ENCODE measurements at regions not wholly inside any gene's neighbourhood (a gene's known extent, or its start where the extent isn't known, plus 50 kb on each side); places are given as distances from the start of the nearest gene placed in this dataset.

DNA sequence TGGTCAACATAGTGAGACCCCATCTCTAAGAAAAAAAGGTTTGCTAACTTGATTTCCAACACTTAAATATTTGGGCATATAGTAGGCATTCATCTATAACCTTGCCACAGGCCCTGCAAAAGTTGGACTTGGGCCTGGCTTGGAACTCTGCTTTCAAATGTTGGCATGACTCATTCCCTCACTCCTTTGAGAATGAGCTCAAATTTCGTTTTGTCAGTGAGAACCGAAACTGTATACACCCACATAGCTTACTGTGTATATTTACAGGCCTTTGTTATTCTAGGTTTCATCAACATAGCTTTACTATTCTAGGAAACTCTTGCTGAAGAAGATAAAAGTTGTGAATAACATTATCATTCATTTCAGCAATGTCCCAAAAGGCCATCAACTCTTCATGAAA, 88.7 kb upstream of the ELOVL6 start:
- no peaks in the 10 kb centered on the region for H3K27me3 Mint-ChIP-seq (ENCODE audit: low read depth)
- H3K4me1 Mint-ChIP-seq, result no peaks in the 10 kb centered on the region; a peak in 2 of 4 replicates
- Histone ChIP-seq H3K9ac (ENCODE audit: extremely low read depth, insufficient read length, low read length) (no peak overlapping the region), H2BK5ac (ENCODE audit: insufficient read length, low read length) (no peak overlapping the region), H4K20me1 (ENCODE audit: control insufficient read depth, insufficient read depth, insufficient read length) (no peaks in the 10 kb centered on the region), H3K23ac (ENCODE audit: insufficient read length, low read depth, low read length) (no peak overlapping the region), H4K91ac (ENCODE audit: insufficient read length, low read depth, low read length) (no peak overlapping the region), H3K27ac (ENCODE audit: insufficient read length, low read depth, low read length) (no peak overlapping the region), H3K4ac (ENCODE audit: low read depth, low read length) (no peak overlapping the region), H3K4me1 (ENCODE audit: insufficient read depth, low read length) (no peaks in the 10 kb centered on the region; the same call in 1 of the 2 replicates), H2BK120ac (ENCODE audit: low read depth, low read length, poor library complexity, severe bottlenecking) (no peak overlapping the region), H4K5ac (ENCODE audit: insufficient read length, low read depth, low read length) (no peak overlapping the region), H3K27me3 (ENCODE audit: insufficient read depth, low read length) (no peaks in the 10 kb centered on the region), H3K4me2 (ENCODE audit: insufficient read depth, insufficient read length, low read length) (no peak overlapping the region), H3K79me2 (ENCODE audit: insufficient read depth, low read length) (no peaks in the 10 kb centered on the region), H3K9me3 (ENCODE audit: control insufficient read depth, low read depth, low read length) (no peaks in the 10 kb centered on the region), H3K14ac (ENCODE audit: insufficient read depth, low read length) (no peak overlapping the region), H2BK15ac (ENCODE audit: low read depth, low read length) (no peak overlapping the region), H3K18ac (ENCODE audit: insufficient read length, low read depth, low read length) (no peak overlapping the region), H3K23me2 (ENCODE audit: insufficient read length, low read depth, low read length, poor library complexity, severe bottlenecking) (no peaks in the 10 kb centered on the region), H3K79me1 (ENCODE audit: insufficient read depth, low read depth, low read length, poor library complexity, severe bottlenecking) (no peaks in the 10 kb centered on the region), H2AK5ac (ENCODE audit: insufficient read length, low read length) (no peak overlapping the region), H2AFZ (ENCODE audit: low read length) (no peak overlapping the region), H4K8ac (replicated peaks; ENCODE audit: insufficient read length, low read depth, low read length) (no peak overlapping the region), H2BK20ac (ENCODE audit: low read depth, low read length, poor library complexity, severe bottlenecking) (no peak overlapping the region), H2BK12ac (ENCODE audit: insufficient read length, low read depth, low read length) (no peak overlapping the region), H3T11ph (ENCODE audit: low read length) (no peak overlapping the region), H3K56ac (ENCODE audit: insufficient read length, low read depth, low read length) (no peak overlapping the region)
- DNase-seq, result no peak
- no peak overlapping the region for H3K27ac Mint-ChIP-seq
- H3K4me3 Mint-ChIP-seq, result no peak overlapping the region
- no CpG with 5 or more reads among the region's 2 CpGs for WGBS (ENCODE audit: extremely low coverage, insufficient read length, low lambda C conversion rate)
- TF ChIP-seq, protein P1, sequence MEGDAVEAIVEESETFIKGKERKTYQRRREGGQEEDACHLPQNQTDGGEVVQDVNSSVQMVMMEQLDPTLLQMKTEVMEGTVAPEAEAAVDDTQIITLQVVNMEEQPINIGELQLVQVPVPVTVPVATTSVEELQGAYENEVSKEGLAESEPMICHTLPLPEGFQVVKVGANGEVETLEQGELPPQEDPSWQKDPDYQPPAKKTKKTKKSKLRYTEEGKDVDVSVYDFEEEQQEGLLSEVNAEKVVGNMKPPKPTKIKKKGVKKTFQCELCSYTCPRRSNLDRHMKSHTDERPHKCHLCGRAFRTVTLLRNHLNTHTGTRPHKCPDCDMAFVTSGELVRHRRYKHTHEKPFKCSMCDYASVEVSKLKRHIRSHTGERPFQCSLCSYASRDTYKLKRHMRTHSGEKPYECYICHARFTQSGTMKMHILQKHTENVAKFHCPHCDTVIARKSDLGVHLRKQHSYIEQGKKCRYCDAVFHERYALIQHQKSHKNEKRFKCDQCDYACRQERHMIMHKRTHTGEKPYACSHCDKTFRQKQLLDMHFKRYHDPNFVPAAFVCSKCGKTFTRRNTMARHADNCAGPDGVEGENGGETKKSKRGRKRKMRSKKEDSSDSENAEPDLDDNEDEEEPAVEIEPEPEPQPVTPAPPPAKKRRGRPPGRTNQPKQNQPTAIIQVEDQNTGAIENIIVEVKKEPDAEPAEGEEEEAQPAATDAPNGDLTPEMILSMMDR (conservative IDR thresholded peaks at IDR 0.05), result no peak
- H3K9me3 Mint-ChIP-seq, result no peaks in the 10 kb centered on the region
- H3K36me3 Mint-ChIP-seq (ENCODE audit: insufficient read depth in 1 of 3, low read depth in 3 of 3), result no peaks in the 10 kb centered on the region; a peak in 1 of 7 replicates

All from H9 (cell line).